ENCODE measurements at regions not wholly inside any gene's neighbourhood (a gene's known extent, or its start where the extent isn't known, plus 50 kb on each side); places are given as distances from the start of the nearest gene placed in this dataset.

GRCh38 chr2:221144909-221145308 lies 427.2 kb downstream of the EPHA4 start:
- no peak for DNase-seq (ENCODE audit: low read depth)

GRCh38 chr2:221145396-221145795 lies 426.7 kb downstream of the EPHA4 start:
- DNase-seq (ENCODE audit: low read depth) = no peak

- DNase-seq (ENCODE audit: low read depth) = no peak
Observed at GRCh38 chr2:221153226-221153625, 418.9 kb downstream of the EPHA4 start.

GRCh38 chr2:221154176-221154575 lies 417.9 kb downstream of the EPHA4 start:
- no peak for DNase-seq (ENCODE audit: low read depth)

GRCh38 chr2:221156062-221156734 lies 415.9 kb downstream of the EPHA4 start:
- DNase-seq (ENCODE audit: low read depth) = no peak

- no peak for DNase-seq (ENCODE audit: low read depth)
Observed at GRCh38 chr2:221161186-221161585, 410.9 kb downstream of the EPHA4 start.

- no peak for DNase-seq (ENCODE audit: low read depth)
Observed at GRCh38 chr2:221166292-221166691, 405.8 kb downstream of the EPHA4 start.

GRCh38 chr2:221167561-221167960 lies 404.5 kb downstream of the EPHA4 start:
- DNase-seq (ENCODE audit: low read depth) = no peak

- DNase-seq (ENCODE audit: low read depth) = no peak
Observed at GRCh38 chr2:221169724-221170123, 402.4 kb downstream of the EPHA4 start.

GRCh38 chr2:221170548-221170947 lies 401.6 kb downstream of the EPHA4 start:
- no peak for DNase-seq (ENCODE audit: low read depth)

- no peak for DNase-seq (ENCODE audit: low read depth)
Observed at GRCh38 chr2:221176667-221177066, 395.4 kb downstream of the EPHA4 start.

GRCh38 chr2:221178139-221178538 lies 394.0 kb downstream of the EPHA4 start:
- DNase-seq (ENCODE audit: low read depth) = no peak

GRCh38 chr2:221186873-221187272 lies 385.2 kb downstream of the EPHA4 start:
- no peak for DNase-seq (ENCODE audit: low read depth)

GRCh38 chr2:221189431-221190067 lies 382.6 kb downstream of the EPHA4 start:
- no peak for DNase-seq (ENCODE audit: low read depth)

- DNase-seq (ENCODE audit: low read depth) = no peak
Observed at GRCh38 chr2:221195829-221196228, 376.3 kb downstream of the EPHA4 start.

GRCh38 chr2:221197225-221197856 lies 374.8 kb downstream of the EPHA4 start:
- DNase-seq (ENCODE audit: low read depth) = no peak

GRCh38 chr2:221198309-221198708 lies 373.8 kb downstream of the EPHA4 start:
- no peak for DNase-seq (ENCODE audit: low read depth)

GRCh38 chr2:221200184-221200839 lies 371.8 kb downstream of the EPHA4 start:
- no peak for DNase-seq (ENCODE audit: low read depth)

- DNase-seq (ENCODE audit: low read depth) = no peak
Observed at GRCh38 chr2:221202431-221202830, 369.7 kb downstream of the EPHA4 start.

GRCh38 chr2:221203125-221203524 lies 369.0 kb downstream of the EPHA4 start:
- no peak for DNase-seq (ENCODE audit: low read depth)

- DNase-seq (ENCODE audit: low read depth) = no peak
Observed at GRCh38 chr2:221203856-221204255, 368.2 kb downstream of the EPHA4 start.

GRCh38 chr2:221204699-221205098 lies 367.4 kb downstream of the EPHA4 start:
- DNase-seq (ENCODE audit: low read depth) = no peak
